ENCODE measurements at regions not wholly inside any gene's neighbourhood (a gene's known extent, or its start where the extent isn't known, plus 50 kb on each side); places are given as distances from the start of the nearest gene placed in this dataset.

GRCh38 chr11:25943777-25944661 lies 387.9 kb upstream of the ANO3 start:
- peaks cover 11% of the 10 kb centered on the region for H3K4me1 ChIP-seq (ENCODE audit: control insufficient read depth, insufficient read depth, low read length)
- H3K4me3 ChIP-seq (ENCODE audit: low read depth, low read length) = no peak overlapping the region
- H3K36me3 ChIP-seq (ENCODE audit: control insufficient read depth, insufficient read depth, low read length) = no peaks in the 10 kb centered on the region
- peaks cover 1% of the 10 kb centered on the region; the same call in 1 of the 2 replicates for H3K9me3 ChIP-seq (ENCODE audit: control insufficient read depth, insufficient read depth, low read depth, low read length)
- H3K27ac ChIP-seq (ENCODE audit: low read depth, low read length) = no peak overlapping the region
- H3K27me3 ChIP-seq (ENCODE audit: control insufficient read depth, insufficient read depth, low read length) = no peaks in the 10 kb centered on the region
- no peak overlapping the region for H3K9ac ChIP-seq (ENCODE audit: low read length)

GRCh38 chr11:25949918-25950317 lies 382.0 kb upstream of the ANO3 start:
- Histone ChIP-seq H3K4me3 (ENCODE audit: low read depth, low read length) (no peak overlapping the region), H3K36me3 (ENCODE audit: control insufficient read depth, insufficient read depth, low read length) (no peaks in the 10 kb centered on the region), H3K27me3 (ENCODE audit: control insufficient read depth, insufficient read depth, low read length) (no peaks in the 10 kb centered on the region), H3K9ac (ENCODE audit: low read length) (no peak overlapping the region), H3K9me3 (ENCODE audit: control insufficient read depth, insufficient read depth, low read depth, low read length) (peaks cover 15% of the 10 kb centered on the region), H3K27ac (ENCODE audit: low read depth, low read length) (no peak overlapping the region), H3K4me1 (ENCODE audit: control insufficient read depth, insufficient read depth, low read length) (peaks cover 4% of the 10 kb centered on the region)

- Histone ChIP-seq H3K4me1 (ENCODE audit: control insufficient read depth, insufficient read depth, low read length) (no peaks in the 10 kb centered on the region), H3K4me3 (ENCODE audit: low read depth, low read length) (no peak overlapping the region), H3K9ac (ENCODE audit: low read length) (no peak overlapping the region), H3K36me3 (ENCODE audit: control insufficient read depth, insufficient read depth, low read length) (no peaks in the 10 kb centered on the region), H3K27ac (ENCODE audit: low read depth, low read length) (no peak overlapping the region), H3K9me3 (ENCODE audit: control insufficient read depth, insufficient read depth, low read depth, low read length) (peaks cover 15% of the 10 kb centered on the region), H3K27me3 (ENCODE audit: control insufficient read depth, insufficient read depth, low read length) (no peaks in the 10 kb centered on the region)
Measured at GRCh38 chr11:25953006-25953405, 378.9 kb upstream of the ANO3 start.

GRCh38 chr11:25958045-25958444 lies 373.9 kb upstream of the ANO3 start:
- no peak overlapping the region for H3K4me3 ChIP-seq (ENCODE audit: low read depth, low read length)
- H3K4me1 ChIP-seq (ENCODE audit: control insufficient read depth, insufficient read depth, low read length) = no peaks in the 10 kb centered on the region
- no peak overlapping the region for H3K27ac ChIP-seq (ENCODE audit: low read depth, low read length)
- no peak overlapping the region for H3K9ac ChIP-seq (ENCODE audit: low read length)
- H3K9me3 ChIP-seq (ENCODE audit: control insufficient read depth, insufficient read depth, low read depth, low read length) = no peaks in the 10 kb centered on the region
- H3K27me3 ChIP-seq (ENCODE audit: control insufficient read depth, insufficient read depth, low read length) = no peaks in the 10 kb centered on the region
- no peaks in the 10 kb centered on the region for H3K36me3 ChIP-seq (ENCODE audit: control insufficient read depth, insufficient read depth, low read length)

- Histone ChIP-seq H3K9ac (ENCODE audit: low read length) (no peak overlapping the region), H3K9me3 (ENCODE audit: control insufficient read depth, insufficient read depth, low read depth, low read length) (no peaks in the 10 kb centered on the region), H3K4me3 (ENCODE audit: low read depth, low read length) (no peak overlapping the region)
Measured at GRCh38 chr11:25961539-25961938, 370.4 kb upstream of the ANO3 start.

GRCh38 chr11:25970726-25971508 lies 361.0 kb upstream of the ANO3 start:
- H3K27me3 ChIP-seq (ENCODE audit: control insufficient read depth, insufficient read depth, low read length) = no peaks in the 10 kb centered on the region
- H3K36me3 ChIP-seq (ENCODE audit: control insufficient read depth, insufficient read depth, low read length) = no peaks in the 10 kb centered on the region
- H3K4me1 ChIP-seq (ENCODE audit: control insufficient read depth, insufficient read depth, low read length) = no peaks in the 10 kb centered on the region
- H3K4me3 ChIP-seq (ENCODE audit: low read depth, low read length) = no peak overlapping the region
- H3K9ac ChIP-seq (ENCODE audit: low read length) = no peak overlapping the region
- H3K9me3 ChIP-seq (ENCODE audit: control insufficient read depth, insufficient read depth, low read depth, low read length) = no peaks in the 10 kb centered on the region
- no peak overlapping the region for H3K27ac ChIP-seq (ENCODE audit: low read depth, low read length)

More at GRCh38 chr11:25961539-25961938, 370.4 kb upstream of the ANO3 start:
- H3K36me3 ChIP-seq (ENCODE audit: control insufficient read depth, insufficient read depth, low read length) = no peaks in the 10 kb centered on the region
- H3K27ac ChIP-seq (ENCODE audit: low read depth, low read length) = no peak overlapping the region
- H3K27me3 ChIP-seq (ENCODE audit: control insufficient read depth, insufficient read depth, low read length) = no peaks in the 10 kb centered on the region
- no peaks in the 10 kb centered on the region for H3K4me1 ChIP-seq (ENCODE audit: control insufficient read depth, insufficient read depth, low read length)

GRCh38 chr11:25980091-25980490 lies 351.8 kb upstream of the ANO3 start:
- Histone ChIP-seq H3K27me3 (ENCODE audit: control insufficient read depth, insufficient read depth, low read length) (no peaks in the 10 kb centered on the region), H3K27ac (ENCODE audit: low read depth, low read length) (no peak overlapping the region), H3K4me1 (ENCODE audit: control insufficient read depth, insufficient read depth, low read length) (no peaks in the 10 kb centered on the region), H3K4me3 (ENCODE audit: low read depth, low read length) (no peak overlapping the region), H3K9ac (ENCODE audit: low read length) (no peak overlapping the region), H3K36me3 (ENCODE audit: control insufficient read depth, insufficient read depth, low read length) (no peaks in the 10 kb centered on the region), H3K9me3 (ENCODE audit: control insufficient read depth, insufficient read depth, low read depth, low read length) (no peaks in the 10 kb centered on the region)

- Histone ChIP-seq H3K4me1 (ENCODE audit: control insufficient read depth, insufficient read depth, low read length) (no peaks in the 10 kb centered on the region), H3K27ac (ENCODE audit: low read depth, low read length) (no peak overlapping the region), H3K36me3 (ENCODE audit: control insufficient read depth, insufficient read depth, low read length) (no peaks in the 10 kb centered on the region), H3K4me3 (ENCODE audit: low read depth, low read length) (no peak overlapping the region), H3K27me3 (ENCODE audit: control insufficient read depth, insufficient read depth, low read length) (no peaks in the 10 kb centered on the region), H3K9ac (ENCODE audit: low read length) (no peak overlapping the region), H3K9me3 (ENCODE audit: control insufficient read depth, insufficient read depth, low read depth, low read length) (no peaks in the 10 kb centered on the region)
Measured at GRCh38 chr11:25981998-25982397, 349.9 kb upstream of the ANO3 start.

GRCh38 chr11:25983280-25983679 lies 348.6 kb upstream of the ANO3 start:
- H3K27ac ChIP-seq (ENCODE audit: low read depth, low read length) = no peak overlapping the region
- no peaks in the 10 kb centered on the region for H3K4me1 ChIP-seq (ENCODE audit: control insufficient read depth, insufficient read depth, low read length)
- H3K36me3 ChIP-seq (ENCODE audit: control insufficient read depth, insufficient read depth, low read length) = no peaks in the 10 kb centered on the region
- no peaks in the 10 kb centered on the region for H3K27me3 ChIP-seq (ENCODE audit: control insufficient read depth, insufficient read depth, low read length)
- H3K9ac ChIP-seq (ENCODE audit: low read length) = no peak overlapping the region
- no peaks in the 10 kb centered on the region for H3K9me3 ChIP-seq (ENCODE audit: control insufficient read depth, insufficient read depth, low read depth, low read length)
- H3K4me3 ChIP-seq (ENCODE audit: low read depth, low read length) = no peak overlapping the region

GRCh38 chr11:25988178-25988577 lies 343.8 kb upstream of the ANO3 start:
- Histone ChIP-seq H3K36me3 (ENCODE audit: control insufficient read depth, insufficient read depth, low read length) (no peaks in the 10 kb centered on the region), H3K4me1 (ENCODE audit: control insufficient read depth, insufficient read depth, low read length) (no peaks in the 10 kb centered on the region), H3K4me3 (ENCODE audit: low read depth, low read length) (no peak overlapping the region), H3K27ac (ENCODE audit: low read depth, low read length) (no peak overlapping the region), H3K9me3 (ENCODE audit: control insufficient read depth, insufficient read depth, low read depth, low read length) (no peaks in the 10 kb centered on the region), H3K9ac (ENCODE audit: low read length) (no peak overlapping the region), H3K27me3 (ENCODE audit: control insufficient read depth, insufficient read depth, low read length) (no peaks in the 10 kb centered on the region)

GRCh38 chr11:25990406-25990805 lies 341.5 kb upstream of the ANO3 start:
- Histone ChIP-seq H3K9me3 (ENCODE audit: control insufficient read depth, insufficient read depth, low read depth, low read length) (no peaks in the 10 kb centered on the region), H3K27ac (ENCODE audit: low read depth, low read length) (no peak overlapping the region), H3K27me3 (ENCODE audit: control insufficient read depth, insufficient read depth, low read length) (no peaks in the 10 kb centered on the region), H3K36me3 (ENCODE audit: control insufficient read depth, insufficient read depth, low read length) (no peaks in the 10 kb centered on the region), H3K9ac (ENCODE audit: low read length) (no peak overlapping the region), H3K4me3 (ENCODE audit: low read depth, low read length) (no peak overlapping the region), H3K4me1 (ENCODE audit: control insufficient read depth, insufficient read depth, low read length) (no peaks in the 10 kb centered on the region)
